GM12892 (cell line): ENCODE measurements at regions not wholly inside any gene's neighbourhood (a gene's known extent, or its start where the extent isn't known, plus 50 kb on each side); places are given as distances from the start of the nearest gene placed in this dataset.

Experiments
- POLR2A ChIP-seq: IDR thresholded peaks from 2 replicates; pipeline ENCODE4 v1.6.1; 2011; ENCODE audit warnings: low read depth, low read length, control low read depth
- POLR2AphosphoS5 ChIP-seq: IDR thresholded peaks from 2 replicates; pipeline ENCODE4 v1.6.1; 2011; ENCODE audit warnings: low read depth, low read length, control low read depth

GRCh38 chr12:34333337-34333736, 311.0 kb downstream of the ALG10 start:
- TF ChIP-seq POLR2AphosphoS5 (no peak), POLR2A (no peak)
